ENCODE measurements at regions not wholly inside any gene's neighbourhood (a gene's known extent, or its start where the extent isn't known, plus 50 kb on each side); places are given as distances from the start of the nearest gene placed in this dataset.

DNA sequence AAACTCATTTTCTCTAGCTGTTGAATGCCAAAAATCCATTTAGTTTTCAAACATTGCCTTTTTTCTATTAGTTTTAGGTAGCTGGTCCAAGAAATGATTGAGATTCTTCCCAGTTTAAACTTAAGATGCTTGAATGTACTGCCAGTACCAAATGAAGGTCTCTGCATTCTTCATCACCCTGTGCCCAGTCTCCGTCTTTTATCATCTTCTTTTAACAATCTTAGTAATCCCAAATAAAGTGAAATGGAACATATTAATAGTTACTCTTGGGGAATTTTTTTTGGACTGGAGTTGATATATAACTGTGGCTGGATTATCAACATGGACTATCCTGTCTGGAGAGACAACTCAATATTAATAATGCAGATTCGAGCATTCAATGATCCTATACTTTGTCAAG lies 54.1 kb upstream of the PCED1B start:
- POLR2A ChIA-PET = no interaction called here
- Mint-ChIP-seq H3K36me3 (no peaks in the 10 kb centered on the region), H3K27ac (no peak overlapping the region), H3K9me3 (no peaks in the 10 kb centered on the region), H3K27me3 (ENCODE audit: low read depth) (peaks cover 6% of the 10 kb centered on the region; the same call in 1 of the 2 replicates), H3K4me3 (no peak overlapping the region), H3K4me1 (no peaks in the 10 kb centered on the region)
- DNase-seq (ENCODE audit: low spot score) (no peak), ATAC-seq (no peak)
- TF ChIP-seq, protein P1, sequence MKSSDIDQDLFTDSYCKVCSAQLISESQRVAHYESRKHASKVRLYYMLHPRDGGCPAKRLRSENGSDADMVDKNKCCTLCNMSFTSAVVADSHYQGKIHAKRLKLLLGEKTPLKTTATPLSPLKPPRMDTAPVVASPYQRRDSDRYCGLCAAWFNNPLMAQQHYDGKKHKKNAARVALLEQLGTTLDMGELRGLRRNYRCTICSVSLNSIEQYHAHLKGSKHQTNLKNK (CRISPR knock-in tag; IDR thresholded peaks at IDR 0.05) = no peak
- TF ChIP-seq, protein P2, sequence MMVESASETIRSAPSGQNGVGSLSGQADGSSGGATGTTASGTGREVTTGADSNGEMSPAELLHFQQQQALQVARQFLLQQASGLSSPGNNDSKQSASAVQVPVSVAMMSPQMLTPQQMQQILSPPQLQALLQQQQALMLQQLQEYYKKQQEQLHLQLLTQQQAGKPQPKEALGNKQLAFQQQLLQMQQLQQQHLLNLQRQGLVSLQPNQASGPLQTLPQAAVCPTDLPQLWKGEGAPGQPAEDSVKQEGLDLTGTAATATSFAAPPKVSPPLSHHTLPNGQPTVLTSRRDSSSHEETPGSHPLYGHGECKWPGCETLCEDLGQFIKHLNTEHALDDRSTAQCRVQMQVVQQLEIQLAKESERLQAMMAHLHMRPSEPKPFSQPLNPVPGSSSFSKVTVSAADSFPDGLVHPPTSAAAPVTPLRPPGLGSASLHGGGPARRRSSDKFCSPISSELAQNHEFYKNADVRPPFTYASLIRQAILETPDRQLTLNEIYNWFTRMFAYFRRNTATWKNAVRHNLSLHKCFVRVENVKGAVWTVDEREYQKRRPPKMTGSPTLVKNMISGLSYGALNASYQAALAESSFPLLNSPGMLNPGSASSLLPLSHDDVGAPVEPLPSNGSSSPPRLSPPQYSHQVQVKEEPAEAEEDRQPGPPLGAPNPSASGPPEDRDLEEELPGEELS (CRISPR knock-in tag; IDR thresholded peaks at IDR 0.05) = no peak
- TF ChIP-seq ZNF121 (CRISPR knock-in tag; IDR thresholded peaks at IDR 0.05) (no peak), FOXJ3 (CRISPR knock-in tag; IDR thresholded peaks at IDR 0.05; ENCODE audit: borderline replicate concordance) (no peak), NFE2L1 (CRISPR knock-in tag; IDR thresholded peaks at IDR 0.05) (no peak), ESRRA (CRISPR knock-in tag; IDR thresholded peaks at IDR 0.05; ENCODE audit: borderline replicate concordance) (no peak), SMAD4 (CRISPR knock-in tag; IDR thresholded peaks at IDR 0.05) (no peak), ZNF263 (CRISPR knock-in tag; IDR thresholded peaks at IDR 0.05; ENCODE audit: low read depth) (no peak)
- TF ChIP-seq, protein P3, sequence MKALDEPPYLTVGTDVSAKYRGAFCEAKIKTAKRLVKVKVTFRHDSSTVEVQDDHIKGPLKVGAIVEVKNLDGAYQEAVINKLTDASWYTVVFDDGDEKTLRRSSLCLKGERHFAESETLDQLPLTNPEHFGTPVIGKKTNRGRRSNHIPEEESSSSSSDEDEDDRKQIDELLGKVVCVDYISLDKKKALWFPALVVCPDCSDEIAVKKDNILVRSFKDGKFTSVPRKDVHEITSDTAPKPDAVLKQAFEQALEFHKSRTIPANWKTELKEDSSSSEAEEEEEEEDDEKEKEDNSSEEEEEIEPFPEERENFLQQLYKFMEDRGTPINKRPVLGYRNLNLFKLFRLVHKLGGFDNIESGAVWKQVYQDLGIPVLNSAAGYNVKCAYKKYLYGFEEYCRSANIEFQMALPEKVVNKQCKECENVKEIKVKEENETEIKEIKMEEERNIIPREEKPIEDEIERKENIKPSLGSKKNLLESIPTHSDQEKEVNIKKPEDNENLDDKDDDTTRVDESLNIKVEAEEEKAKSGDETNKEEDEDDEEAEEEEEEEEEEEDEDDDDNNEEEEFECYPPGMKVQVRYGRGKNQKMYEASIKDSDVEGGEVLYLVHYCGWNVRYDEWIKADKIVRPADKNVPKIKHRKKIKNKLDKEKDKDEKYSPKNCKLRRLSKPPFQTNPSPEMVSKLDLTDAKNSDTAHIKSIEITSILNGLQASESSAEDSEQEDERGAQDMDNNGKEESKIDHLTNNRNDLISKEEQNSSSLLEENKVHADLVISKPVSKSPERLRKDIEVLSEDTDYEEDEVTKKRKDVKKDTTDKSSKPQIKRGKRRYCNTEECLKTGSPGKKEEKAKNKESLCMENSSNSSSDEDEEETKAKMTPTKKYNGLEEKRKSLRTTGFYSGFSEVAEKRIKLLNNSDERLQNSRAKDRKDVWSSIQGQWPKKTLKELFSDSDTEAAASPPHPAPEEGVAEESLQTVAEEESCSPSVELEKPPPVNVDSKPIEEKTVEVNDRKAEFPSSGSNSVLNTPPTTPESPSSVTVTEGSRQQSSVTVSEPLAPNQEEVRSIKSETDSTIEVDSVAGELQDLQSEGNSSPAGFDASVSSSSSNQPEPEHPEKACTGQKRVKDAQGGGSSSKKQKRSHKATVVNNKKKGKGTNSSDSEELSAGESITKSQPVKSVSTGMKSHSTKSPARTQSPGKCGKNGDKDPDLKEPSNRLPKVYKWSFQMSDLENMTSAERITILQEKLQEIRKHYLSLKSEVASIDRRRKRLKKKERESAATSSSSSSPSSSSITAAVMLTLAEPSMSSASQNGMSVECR (CRISPR knock-in tag; IDR thresholded peaks at IDR 0.05; ENCODE audit: borderline replicate concordance) = no peak
- TF ChIP-seq, protein P4, sequence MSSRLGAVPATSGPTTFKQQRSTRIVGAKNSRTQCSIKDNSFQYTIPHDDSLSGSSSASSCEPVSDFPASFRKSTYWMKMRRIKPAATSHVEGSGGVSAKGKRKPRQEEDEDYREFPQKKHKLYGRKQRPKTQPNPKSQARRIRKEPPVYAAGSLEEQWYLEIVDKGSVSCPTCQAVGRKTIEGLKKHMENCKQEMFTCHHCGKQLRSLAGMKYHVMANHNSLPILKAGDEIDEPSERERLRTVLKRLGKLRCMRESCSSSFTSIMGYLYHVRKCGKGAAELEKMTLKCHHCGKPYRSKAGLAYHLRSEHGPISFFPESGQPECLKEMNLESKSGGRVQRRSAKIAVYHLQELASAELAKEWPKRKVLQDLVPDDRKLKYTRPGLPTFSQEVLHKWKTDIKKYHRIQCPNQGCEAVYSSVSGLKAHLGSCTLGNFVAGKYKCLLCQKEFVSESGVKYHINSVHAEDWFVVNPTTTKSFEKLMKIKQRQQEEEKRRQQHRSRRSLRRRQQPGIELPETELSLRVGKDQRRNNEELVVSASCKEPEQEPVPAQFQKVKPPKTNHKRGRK (CRISPR knock-in tag; IDR thresholded peaks at IDR 0.05; ENCODE audit: borderline replicate concordance) = no peak
- TF ChIP-seq, protein P5, sequence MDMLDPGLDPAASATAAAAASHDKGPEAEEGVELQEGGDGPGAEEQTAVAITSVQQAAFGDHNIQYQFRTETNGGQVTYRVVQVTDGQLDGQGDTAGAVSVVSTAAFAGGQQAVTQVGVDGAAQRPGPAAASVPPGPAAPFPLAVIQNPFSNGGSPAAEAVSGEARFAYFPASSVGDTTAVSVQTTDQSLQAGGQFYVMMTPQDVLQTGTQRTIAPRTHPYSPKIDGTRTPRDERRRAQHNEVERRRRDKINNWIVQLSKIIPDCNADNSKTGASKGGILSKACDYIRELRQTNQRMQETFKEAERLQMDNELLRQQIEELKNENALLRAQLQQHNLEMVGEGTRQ (CRISPR knock-in tag; IDR thresholded peaks at IDR 0.05) = no peak
- TF ChIP-seq, protein P6, sequence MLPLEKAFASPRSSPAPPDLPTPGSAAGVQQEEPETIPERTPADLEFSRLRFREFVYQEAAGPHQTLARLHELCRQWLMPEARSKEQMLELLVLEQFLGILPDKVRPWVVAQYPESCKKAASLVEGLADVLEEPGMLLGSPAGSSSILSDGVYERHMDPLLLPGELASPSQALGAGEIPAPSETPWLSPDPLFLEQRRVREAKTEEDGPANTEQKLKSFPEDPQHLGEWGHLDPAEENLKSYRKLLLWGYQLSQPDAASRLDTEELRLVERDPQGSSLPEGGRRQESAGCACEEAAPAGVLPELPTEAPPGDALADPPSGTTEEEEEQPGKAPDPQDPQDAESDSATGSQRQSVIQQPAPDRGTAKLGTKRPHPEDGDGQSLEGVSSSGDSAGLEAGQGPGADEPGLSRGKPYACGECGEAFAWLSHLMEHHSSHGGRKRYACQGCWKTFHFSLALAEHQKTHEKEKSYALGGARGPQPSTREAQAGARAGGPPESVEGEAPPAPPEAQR (CRISPR knock-in tag; IDR thresholded peaks at IDR 0.05) = no peak
- TF ChIP-seq, protein P7, sequence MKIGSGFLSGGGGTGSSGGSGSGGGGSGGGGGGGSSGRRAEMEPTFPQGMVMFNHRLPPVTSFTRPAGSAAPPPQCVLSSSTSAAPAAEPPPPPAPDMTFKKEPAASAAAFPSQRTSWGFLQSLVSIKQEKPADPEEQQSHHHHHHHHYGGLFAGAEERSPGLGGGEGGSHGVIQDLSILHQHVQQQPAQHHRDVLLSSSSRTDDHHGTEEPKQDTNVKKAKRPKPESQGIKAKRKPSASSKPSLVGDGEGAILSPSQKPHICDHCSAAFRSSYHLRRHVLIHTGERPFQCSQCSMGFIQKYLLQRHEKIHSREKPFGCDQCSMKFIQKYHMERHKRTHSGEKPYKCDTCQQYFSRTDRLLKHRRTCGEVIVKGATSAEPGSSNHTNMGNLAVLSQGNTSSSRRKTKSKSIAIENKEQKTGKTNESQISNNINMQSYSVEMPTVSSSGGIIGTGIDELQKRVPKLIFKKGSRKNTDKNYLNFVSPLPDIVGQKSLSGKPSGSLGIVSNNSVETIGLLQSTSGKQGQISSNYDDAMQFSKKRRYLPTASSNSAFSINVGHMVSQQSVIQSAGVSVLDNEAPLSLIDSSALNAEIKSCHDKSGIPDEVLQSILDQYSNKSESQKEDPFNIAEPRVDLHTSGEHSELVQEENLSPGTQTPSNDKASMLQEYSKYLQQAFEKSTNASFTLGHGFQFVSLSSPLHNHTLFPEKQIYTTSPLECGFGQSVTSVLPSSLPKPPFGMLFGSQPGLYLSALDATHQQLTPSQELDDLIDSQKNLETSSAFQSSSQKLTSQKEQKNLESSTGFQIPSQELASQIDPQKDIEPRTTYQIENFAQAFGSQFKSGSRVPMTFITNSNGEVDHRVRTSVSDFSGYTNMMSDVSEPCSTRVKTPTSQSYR (CRISPR knock-in tag; IDR thresholded peaks at IDR 0.05) = no peak
- TF ChIP-seq, protein P8, sequence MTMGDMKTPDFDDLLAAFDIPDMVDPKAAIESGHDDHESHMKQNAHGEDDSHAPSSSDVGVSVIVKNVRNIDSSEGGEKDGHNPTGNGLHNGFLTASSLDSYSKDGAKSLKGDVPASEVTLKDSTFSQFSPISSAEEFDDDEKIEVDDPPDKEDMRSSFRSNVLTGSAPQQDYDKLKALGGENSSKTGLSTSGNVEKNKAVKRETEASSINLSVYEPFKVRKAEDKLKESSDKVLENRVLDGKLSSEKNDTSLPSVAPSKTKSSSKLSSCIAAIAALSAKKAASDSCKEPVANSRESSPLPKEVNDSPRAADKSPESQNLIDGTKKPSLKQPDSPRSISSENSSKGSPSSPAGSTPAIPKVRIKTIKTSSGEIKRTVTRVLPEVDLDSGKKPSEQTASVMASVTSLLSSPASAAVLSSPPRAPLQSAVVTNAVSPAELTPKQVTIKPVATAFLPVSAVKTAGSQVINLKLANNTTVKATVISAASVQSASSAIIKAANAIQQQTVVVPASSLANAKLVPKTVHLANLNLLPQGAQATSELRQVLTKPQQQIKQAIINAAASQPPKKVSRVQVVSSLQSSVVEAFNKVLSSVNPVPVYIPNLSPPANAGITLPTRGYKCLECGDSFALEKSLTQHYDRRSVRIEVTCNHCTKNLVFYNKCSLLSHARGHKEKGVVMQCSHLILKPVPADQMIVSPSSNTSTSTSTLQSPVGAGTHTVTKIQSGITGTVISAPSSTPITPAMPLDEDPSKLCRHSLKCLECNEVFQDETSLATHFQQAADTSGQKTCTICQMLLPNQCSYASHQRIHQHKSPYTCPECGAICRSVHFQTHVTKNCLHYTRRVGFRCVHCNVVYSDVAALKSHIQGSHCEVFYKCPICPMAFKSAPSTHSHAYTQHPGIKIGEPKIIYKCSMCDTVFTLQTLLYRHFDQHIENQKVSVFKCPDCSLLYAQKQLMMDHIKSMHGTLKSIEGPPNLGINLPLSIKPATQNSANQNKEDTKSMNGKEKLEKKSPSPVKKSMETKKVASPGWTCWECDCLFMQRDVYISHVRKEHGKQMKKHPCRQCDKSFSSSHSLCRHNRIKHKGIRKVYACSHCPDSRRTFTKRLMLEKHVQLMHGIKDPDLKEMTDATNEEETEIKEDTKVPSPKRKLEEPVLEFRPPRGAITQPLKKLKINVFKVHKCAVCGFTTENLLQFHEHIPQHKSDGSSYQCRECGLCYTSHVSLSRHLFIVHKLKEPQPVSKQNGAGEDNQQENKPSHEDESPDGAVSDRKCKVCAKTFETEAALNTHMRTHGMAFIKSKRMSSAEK (CRISPR knock-in tag; IDR thresholded peaks at IDR 0.05; ENCODE audit: borderline replicate concordance) = no peak
- TF ChIP-seq, protein P9, sequence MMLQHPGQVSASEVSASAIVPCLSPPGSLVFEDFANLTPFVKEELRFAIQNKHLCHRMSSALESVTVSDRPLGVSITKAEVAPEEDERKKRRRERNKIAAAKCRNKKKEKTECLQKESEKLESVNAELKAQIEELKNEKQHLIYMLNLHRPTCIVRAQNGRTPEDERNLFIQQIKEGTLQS (CRISPR knock-in tag; conservative IDR thresholded peaks at IDR 0.05) = no peak
- CTCF ChIA-PET = interaction anchor here (0.7 to 1.7 kb wide), 4 partner anchors 7 to 383 kb away, joined by 3 to 4 read pairs (median 4); no protein-coding TSS in a partner anchor

Data from WTC11 (cell line).